Astrocyte of the spinal cord (primary cell): ENCODE measurements at regions not wholly inside any gene's neighbourhood (a gene's known extent, or its start where the extent isn't known, plus 50 kb on each side); places are given as distances from the start of the nearest gene placed in this dataset.
A peak's percentile ranks its signal among the peaks of the same experiment; 100 is the strongest.

Experiments used
- DNase-seq: peaks from one replicate; pipeline ENCODE4 v3.0.0; 2011; ENCODE audit warnings: low read depth, low spot score
- H3K4me3 ChIP-seq: 2 replicates; pipeline ENCODE4 v1.5.1; 2011; ENCODE audit warnings: low read depth, mild to moderate bottlenecking, low read length, moderate library complexity
- in situ Hi-C: cut with HindIII; loops from 2 replicates; pipeline ENCODE4 v1.10.0; 2017; ENCODE audit warnings: low sequenced_read_pairs
- TF ChIP-seq, protein P1 (sequence below): IDR thresholded peaks from 2 replicates; pipeline ENCODE4 v1.5.1; 2012; ENCODE audit warnings: low read depth, mild to moderate bottlenecking, low read length, inconsistent platforms

DNA sequence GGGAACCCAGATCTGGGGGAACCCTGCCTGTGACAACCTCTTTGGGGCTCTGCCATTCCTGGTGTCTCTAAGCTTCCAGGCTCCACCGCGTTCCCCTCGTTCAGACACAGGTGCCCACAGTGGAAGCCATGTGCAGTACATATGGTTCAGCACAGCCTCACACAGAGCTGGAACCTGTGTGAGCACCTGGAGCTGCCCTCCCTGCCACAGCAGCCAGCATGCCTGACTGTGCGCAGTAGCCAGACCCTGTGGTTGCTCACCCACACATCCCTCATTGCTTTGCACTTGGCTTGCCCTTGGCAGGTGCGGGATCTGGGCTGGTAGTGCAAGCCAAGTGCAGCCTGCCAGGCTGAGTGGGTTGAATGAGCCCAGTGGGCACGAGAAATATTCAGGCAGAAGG is 814.2 kb downstream of the PDHA2 start:
- H3K4me3 ChIP-seq, result no peak overlapping the region
- no peak for DNase-seq
- in situ Hi-C loops, result no loop called here
- TF ChIP-seq, protein P1, sequence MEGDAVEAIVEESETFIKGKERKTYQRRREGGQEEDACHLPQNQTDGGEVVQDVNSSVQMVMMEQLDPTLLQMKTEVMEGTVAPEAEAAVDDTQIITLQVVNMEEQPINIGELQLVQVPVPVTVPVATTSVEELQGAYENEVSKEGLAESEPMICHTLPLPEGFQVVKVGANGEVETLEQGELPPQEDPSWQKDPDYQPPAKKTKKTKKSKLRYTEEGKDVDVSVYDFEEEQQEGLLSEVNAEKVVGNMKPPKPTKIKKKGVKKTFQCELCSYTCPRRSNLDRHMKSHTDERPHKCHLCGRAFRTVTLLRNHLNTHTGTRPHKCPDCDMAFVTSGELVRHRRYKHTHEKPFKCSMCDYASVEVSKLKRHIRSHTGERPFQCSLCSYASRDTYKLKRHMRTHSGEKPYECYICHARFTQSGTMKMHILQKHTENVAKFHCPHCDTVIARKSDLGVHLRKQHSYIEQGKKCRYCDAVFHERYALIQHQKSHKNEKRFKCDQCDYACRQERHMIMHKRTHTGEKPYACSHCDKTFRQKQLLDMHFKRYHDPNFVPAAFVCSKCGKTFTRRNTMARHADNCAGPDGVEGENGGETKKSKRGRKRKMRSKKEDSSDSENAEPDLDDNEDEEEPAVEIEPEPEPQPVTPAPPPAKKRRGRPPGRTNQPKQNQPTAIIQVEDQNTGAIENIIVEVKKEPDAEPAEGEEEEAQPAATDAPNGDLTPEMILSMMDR, result no peak

- no peak for DNase-seq
- H3K4me3 ChIP-seq, result no peak overlapping the region
- TF ChIP-seq, protein P1, result no peak
- in situ Hi-C loops, result no loop called here
Measured at GRCh38 chr4:96670381-96670780, 830.5 kb downstream of the PDHA2 start.

DNA sequence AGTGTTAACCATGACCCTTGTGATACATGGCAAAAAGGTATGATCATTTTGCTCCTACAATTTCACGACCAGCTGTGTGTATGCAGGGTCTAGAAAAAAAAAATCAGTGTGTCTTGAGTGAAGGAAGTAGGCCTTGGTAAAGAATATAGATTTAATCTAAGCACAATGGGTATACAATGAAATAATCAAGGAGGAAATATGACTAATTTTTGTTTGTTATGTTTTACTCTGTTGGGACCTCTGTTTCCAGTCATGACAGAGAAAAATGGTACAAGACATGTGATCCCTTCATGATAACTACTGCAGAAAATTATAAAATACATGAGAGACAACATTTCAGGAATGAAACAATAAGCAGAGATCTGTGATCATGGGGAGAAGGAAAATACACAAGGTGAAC is 835.5 kb downstream of the PDHA2 start:
- in situ Hi-C loops, result no loop called here
- TF ChIP-seq, protein P1, result no peak
- DNase-seq, result no peak
- no peak overlapping the region for H3K4me3 ChIP-seq

- in situ Hi-C loops, result no loop called here
- DNase-seq, result peak; percentile 36
- no peak overlapping the region for H3K4me3 ChIP-seq
- TF ChIP-seq, protein P1, result no peak
Measured at GRCh38 chr4:96675896-96676295, 836.0 kb downstream of the PDHA2 start.

GRCh38 chr4:96676754-96677435 is 837.0 kb downstream of the PDHA2 start:
- no peak overlapping the region for H3K4me3 ChIP-seq
- TF ChIP-seq, protein P1, result no peak
- DNase-seq, result no peak
- in situ Hi-C loops, result no loop called here

GRCh38 chr4:96677499-96677898 is 837.6 kb downstream of the PDHA2 start:
- no peak overlapping the region for H3K4me3 ChIP-seq
- TF ChIP-seq, protein P1, result no peak
- in situ Hi-C loops, result no loop called here
- peak; percentile 66 for DNase-seq
